ENCODE measurements at regions not wholly inside any gene's neighbourhood (a gene's known extent, or its start where the extent isn't known, plus 50 kb on each side); places are given as distances from the start of the nearest gene placed in this dataset.

DNA sequence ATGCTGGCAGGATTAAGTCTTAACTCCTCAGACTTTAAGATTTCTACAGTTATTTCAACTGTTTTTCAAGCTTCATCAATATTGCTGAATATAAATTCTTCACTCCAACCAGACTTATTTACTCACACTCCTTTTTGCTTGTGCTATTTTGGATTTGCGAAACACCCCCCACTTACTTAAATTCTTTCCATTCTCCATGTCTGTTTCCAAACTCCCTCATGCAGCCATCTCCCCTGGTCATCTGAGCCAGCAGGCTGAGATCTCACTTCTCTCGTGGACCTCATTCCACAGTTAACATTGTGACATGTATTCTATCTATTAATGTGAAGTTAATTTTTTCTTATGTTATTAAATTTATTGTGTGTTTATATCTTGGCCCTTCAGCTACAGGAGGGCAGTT, 188.9 kb upstream of the HDAC9 start:
- TF ChIP-seq CTCF (conservative IDR thresholded peaks at IDR 0.05; ENCODE audit: low read length) (no peak), EZH2phosphoT487 (IDR thresholded peaks at IDR 0.05; ENCODE audit: borderline replicate concordance) (no peak)
